Right ventricle myocardium superior (tissue), 1 donor: ENCODE measurements at regions not wholly inside any gene's neighbourhood (a gene's known extent, or its start where the extent isn't known, plus 50 kb on each side); places are given as distances from the start of the nearest gene placed in this dataset.
"Not testable (repeated sequence)": the region's sequence is repeated elsewhere in the genome, so short reads cannot be mapped to it uniquely, and the experiment has no call there.

Experiments used
- ATAC-seq: fragments of 200-7000 bp; cut with Tn5 transposase; one replicate; pipeline ENCODE4 v1.9.1; 2020; ENCODE audit warnings: mild to moderate bottlenecking; ENCODE audit not compliant: poor library complexity
- DNase-seq: peaks from one replicate; pipeline ENCODE4 v3.0.0-alpha.2; 2020
- intact Hi-C: fragments of 100-400 bp; cut with DNase I; formaldehyde crosslinking; loops from one replicate; pipeline ENCODE4 v1.11.2; 2022
- donor health status: DM: no; HTN: yes; CAD: no; lungs with severe emphysema.

DNA sequence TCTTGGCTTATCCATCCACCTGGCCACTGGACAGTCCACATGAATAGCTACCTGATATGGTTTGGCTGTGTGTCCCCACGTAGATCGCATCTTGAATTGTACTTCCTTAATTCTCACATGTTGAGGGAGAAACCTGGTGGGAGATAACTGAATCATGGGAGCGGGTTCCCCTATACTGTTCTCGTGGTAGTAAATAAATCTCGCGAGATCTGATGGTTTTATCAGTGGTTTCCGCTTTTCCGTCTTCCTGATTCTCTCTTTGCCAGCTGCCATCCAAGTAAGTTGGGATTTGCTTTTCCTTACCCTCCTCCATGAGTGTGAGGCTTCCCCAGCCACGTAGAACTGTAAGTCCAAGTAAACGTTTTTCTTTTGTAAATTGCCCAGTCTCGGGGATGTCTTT is 720.8 kb downstream of the PRIM2 start:
- DNase-seq, intact Hi-C loops, ATAC-seq: not testable (repeated sequence)

- ATAC-seq, DNase-seq, intact Hi-C loops: not testable (repeated sequence)
Measured at GRCh38 chr6:58046584-58046983, 729.2 kb downstream of the PRIM2 start.

DNA sequence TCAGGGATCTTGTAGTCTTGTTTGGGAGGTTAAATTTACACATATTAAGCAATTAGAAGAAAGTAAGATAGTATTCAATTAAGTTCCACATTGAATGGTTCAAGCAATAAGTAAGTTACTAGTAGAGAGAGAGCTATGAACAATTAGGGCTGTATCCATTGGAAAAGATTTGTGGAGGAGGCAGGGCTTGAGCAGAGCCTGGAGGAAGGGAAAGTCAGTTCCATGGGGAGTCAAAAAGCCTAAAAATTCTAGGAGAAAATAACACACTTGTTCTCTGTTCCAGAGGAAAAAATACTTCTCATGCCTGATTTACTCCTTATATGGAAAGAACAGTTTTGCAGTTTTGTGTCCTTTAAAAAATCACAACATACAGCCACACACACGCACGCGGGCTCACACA is 730.0 kb downstream of the PRIM2 start:
- DNase-seq, ATAC-seq, intact Hi-C loops: not testable (repeated sequence)

GRCh38 chr6:58047865-58048264 is 730.4 kb downstream of the PRIM2 start:
- intact Hi-C loops, ATAC-seq, DNase-seq: not testable (repeated sequence)

- intact Hi-C loops, DNase-seq: not testable (repeated sequence)
- peak; percentile 41 for ATAC-seq
Measured at GRCh38 chr6:58055465-58056176, 738.2 kb downstream of the PRIM2 start.

DNA sequence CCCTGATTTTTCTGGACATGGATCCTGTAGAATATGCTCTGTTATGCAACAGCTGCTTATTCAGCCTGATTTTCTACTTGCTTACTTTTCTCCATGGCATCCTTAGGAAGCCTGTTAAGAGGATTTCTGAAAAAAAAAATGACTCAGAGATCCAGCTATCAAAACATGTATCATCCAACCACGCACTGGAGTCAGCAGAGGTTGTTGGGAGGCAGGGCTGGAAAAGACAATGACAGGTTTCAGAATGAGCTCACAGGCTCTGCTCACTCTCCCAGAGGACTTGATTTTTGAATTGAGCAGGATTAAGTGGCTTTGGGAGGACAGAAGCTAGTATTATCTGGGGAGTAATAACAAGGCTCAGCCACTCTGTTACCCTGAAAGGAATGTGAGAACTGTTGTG is 742.3 kb downstream of the PRIM2 start:
- ATAC-seq = peak; percentile 36
- DNase-seq, intact Hi-C loops: not testable (repeated sequence)

GRCh38 chr6:58063542-58063941 is 746.1 kb downstream of the PRIM2 start:
- intact Hi-C loops, ATAC-seq, DNase-seq: not testable (repeated sequence)

DNA sequence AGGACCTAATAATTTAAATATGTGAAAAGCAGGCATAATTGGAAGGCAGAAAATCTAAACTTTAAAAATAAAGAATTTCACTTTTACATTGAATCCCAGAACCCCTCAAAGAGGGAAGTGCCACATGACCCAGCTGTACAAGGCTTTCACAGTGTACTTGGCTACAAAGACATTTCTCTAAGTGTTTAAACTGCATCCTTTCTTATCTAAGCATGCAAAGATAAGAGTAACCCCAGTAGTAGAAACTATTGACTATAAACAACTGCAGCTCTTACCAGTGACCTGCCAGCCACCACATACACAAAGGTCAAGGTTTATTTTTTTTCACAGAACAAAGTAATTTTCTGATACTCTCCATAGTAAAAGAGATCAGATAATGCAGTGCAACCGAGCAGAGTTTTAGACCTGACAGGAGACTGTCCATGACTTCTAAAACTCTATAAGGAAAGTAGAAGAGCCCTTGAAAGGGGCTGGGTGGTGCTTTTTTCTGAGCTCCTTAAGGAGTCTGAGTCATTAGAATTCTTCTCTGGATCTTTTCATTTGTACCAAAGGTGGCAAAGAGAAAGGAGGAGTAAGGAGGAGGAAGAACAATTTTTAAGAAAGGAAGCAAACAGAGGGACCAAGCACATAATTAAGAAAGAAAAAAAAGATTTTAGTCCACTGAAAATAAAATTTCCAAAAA is 750.6 kb downstream of the PRIM2 start:
- intact Hi-C loops, ATAC-seq, DNase-seq: not testable (repeated sequence)

DNA sequence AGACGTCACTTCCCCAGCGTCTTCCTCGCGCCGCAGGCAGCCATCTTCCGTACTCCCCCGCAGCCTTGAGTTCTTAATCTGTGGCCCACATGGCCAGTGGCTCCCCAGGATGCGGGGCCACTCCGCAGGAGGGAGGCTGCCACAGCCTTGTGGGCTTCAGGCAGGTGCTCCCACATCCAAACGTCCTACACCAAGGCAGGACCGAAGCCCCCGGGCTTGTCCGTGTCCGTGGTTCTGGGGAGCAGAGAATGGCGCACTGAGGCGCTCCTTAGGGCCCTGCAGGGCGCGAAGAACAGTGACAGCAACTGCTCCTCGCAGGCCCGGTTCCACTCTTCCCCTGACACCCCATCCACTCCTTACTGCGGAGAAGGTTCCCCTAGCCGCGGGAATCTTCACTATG is 755.8 kb downstream of the PRIM2 start:
- DNase-seq (no peak), ATAC-seq (no peak)
- intact Hi-C loops = no loop called here

DNA sequence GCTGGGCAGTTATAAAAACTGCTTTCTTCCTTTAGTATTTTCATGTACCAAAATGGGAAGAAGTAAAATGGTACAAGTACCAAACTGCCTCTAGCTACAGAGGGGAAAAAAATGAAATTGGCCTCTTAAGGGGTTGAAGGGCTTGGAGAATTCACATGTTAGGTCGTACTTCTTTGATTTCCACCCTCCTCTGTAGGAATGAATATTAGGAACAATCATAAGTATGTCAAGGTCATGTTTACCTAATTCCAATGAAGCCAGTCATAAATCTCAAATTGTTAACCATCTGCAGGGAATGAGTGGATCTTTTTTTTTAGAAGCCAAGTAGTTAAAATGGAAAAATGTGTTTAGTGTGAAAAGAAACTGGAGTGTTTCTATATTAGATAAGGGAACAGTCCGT is 772.6 kb downstream of the PRIM2 start:
- intact Hi-C loops, DNase-seq, ATAC-seq: not testable (repeated sequence)

DNA sequence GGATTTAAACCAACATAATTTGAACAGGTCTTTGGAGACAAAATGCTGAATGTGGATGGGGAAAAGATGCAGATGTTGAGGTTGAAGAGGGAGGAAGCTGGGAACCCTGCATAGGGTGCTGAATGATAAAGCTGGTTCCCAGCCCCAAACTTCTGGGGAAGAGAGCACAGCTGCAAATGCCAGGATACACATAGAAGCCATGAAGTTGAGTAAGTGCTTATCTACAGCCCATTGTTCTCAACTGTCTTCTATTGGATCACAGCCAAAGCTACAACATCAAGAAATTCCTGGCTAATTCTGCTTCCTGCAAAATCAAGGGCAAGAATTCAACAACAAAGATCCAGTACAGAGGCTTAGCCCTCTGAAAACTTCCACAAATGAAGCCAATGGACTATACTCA is 779.8 kb downstream of the PRIM2 start:
- intact Hi-C loops, DNase-seq, ATAC-seq: not testable (repeated sequence)

GRCh38 chr6:58113960-58114359 is 796.5 kb downstream of the PRIM2 start:
- ATAC-seq (no peak), DNase-seq (no peak)
- intact Hi-C loops = no loop called here

- intact Hi-C loops, DNase-seq, ATAC-seq: not testable (repeated sequence)
Measured at GRCh38 chr6:58117162-58117561, 799.7 kb downstream of the PRIM2 start.

- ATAC-seq, intact Hi-C loops, DNase-seq: not testable (repeated sequence)
Measured at GRCh38 chr6:58121616-58122015, 804.2 kb downstream of the PRIM2 start.

DNA sequence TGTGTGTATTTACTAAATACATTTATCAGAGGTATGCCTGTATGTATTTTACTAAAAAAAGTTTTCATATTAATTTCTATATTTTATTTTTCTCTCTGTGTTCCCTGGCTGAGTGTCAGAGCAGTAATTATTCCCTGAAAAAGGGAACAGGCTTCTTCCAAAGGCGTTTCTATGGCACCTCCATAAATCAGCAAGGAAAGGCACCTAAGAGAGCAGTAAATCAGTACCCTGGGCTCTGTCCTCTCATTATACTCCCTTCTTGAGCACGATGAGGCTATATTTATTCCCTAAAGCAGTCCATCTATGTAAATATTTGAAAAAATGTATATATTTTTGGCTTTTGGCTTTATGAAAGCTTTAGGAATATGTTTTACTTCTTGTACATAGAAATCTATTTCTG is 806.3 kb downstream of the PRIM2 start:
- ATAC-seq, DNase-seq, intact Hi-C loops: not testable (repeated sequence)

DNA sequence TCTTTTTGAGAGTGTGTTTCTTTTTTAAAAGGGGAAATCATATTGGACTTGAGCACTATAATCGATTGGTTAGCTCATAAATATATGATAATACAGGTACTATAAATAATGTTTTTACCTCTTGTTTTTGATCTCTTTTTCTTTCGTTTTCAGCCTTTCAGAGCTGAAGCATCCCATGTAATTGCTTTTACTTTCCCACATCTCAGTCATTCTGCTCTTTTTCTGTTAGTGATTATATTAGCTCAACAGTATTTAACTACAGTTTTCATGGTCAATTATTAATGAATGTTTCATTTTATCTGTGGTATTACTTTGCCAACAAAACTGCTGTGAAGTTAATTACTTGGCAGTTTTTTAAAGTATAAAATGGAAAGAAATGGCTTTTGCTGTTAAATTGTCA is 811.1 kb downstream of the PRIM2 start:
- intact Hi-C loops, ATAC-seq, DNase-seq: not testable (repeated sequence)

DNA sequence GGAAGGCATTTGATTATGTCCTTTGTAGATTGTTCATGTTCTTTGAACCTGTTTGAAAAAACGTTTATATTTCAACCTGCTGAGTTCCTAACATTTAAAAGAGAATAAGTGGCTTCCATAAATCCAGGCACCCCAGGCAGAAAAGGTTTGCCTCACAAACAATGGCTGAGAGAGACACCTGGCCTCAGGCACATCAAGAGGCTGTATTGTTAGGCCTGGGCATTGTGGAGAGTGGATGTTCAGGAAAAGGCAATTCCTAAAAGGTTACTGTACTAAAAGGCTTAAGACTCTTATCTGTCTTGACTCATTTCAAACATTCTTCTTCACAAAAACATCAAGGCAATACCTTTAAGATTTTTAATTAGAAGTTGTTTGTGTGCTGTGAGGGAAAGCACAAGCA is 811.7 kb downstream of the PRIM2 start:
- ATAC-seq, DNase-seq, intact Hi-C loops: not testable (repeated sequence)

DNA sequence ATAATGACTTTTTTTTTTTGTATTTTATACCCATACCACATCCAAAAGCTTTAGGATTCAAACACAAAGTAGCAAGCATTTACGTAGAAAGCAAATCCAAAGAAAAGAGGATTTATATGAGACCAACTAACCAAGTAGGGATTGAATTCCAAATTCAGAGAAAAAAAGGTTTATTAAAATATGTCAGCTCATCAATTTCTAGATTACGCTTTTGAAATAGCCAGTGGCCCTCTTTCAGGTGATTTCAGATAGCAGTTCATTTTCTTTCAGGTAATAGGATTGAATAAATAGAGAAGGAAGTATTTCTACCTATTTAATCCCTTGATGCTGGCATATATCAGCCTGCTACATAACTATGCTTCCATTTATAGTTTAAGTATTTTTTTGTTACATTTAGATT is 822.3 kb downstream of the PRIM2 start:
- ATAC-seq, intact Hi-C loops, DNase-seq: not testable (repeated sequence)

DNA sequence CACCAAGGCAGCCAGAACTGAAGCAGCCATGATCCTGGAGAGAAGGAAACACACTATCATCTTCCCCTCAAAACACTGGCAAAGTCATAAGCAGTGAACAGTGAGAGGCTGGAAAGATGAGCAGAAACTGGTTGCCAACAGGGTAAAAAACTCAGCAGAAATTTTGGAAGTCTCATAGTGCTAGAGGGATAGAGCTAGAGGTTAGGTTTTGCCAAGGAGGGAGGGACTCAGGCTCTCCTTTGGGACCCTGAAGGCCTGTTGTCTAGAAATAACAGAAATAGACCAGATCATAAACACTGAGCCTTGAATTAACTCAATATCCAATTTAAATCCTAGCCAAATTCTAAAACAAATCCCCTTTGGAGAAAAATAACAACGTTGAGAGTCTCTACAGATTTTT is 853.6 kb downstream of the PRIM2 start:
- peak; percentile 53 for ATAC-seq
- DNase-seq, intact Hi-C loops: not testable (repeated sequence)
